H7 (cell line): ENCODE measurements at regions not wholly inside any gene's neighbourhood (a gene's known extent, or its start where the extent isn't known, plus 50 kb on each side); places are given as distances from the start of the nearest gene placed in this dataset.
"Not testable (repeated sequence)": the region's sequence is repeated elsewhere in the genome, so short reads cannot be mapped to it uniquely, and the experiment has no call there.

Source experiments
- DNase-seq: peaks from one replicate; pipeline ENCODE4 v3.0.0; 2012
- H3K27me3 ChIP-seq: 2 replicates; pipeline ENCODE4 v1.6.0; 2011; ENCODE audit warnings: mild to moderate bottlenecking, low read length; ENCODE audit not compliant: control insufficient read depth, insufficient read depth
- H3K36me3 ChIP-seq: replicated peaks from 2 replicates; pipeline ENCODE4 v1.5.1; 2011; ENCODE audit warnings: low read length; ENCODE audit not compliant: control insufficient read depth, insufficient read depth
- H3K4me3 ChIP-seq: 2 replicates; pipeline ENCODE4 v1.5.1; 2011; ENCODE audit warnings: low read depth, mild to moderate bottlenecking, control low read depth, low read length, moderate library complexity; ENCODE audit not compliant: insufficient read depth

DNA sequence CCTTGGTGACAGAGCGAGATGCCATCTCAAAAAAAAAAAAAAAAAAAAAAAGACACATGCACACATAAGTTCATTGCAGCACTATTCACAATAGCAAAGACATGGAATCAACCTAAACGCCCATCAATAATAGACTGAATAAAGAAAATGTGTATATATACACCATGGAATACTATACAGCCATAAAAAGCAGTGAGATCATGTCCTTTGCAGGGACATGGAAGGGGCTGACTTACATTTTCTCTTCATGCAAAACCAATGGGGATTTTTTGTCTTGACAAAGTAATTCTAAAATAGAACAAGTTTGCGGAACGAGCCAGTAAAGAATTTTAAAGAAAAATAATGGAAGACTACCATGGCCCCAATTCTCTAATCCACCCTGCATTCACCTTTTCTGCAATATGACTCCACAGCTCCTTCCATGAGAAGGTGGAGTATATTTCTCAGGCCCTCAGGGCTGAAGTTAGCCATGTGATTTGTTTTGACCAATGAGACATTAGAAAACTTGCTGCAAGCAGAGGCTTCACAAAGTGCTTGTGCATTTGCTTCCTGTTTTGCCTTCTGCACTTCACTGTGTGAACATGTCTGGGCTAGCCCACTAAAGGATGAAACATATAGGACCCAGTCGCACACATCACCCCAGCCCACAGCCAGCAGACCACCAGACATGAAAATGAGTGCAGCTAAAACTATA is 78.8 kb upstream of the NR5A2 start:
- Histone ChIP-seq H3K36me3 (no peaks in the 10 kb centered on the region), H3K27me3 (no peaks in the 10 kb centered on the region), H3K4me3 (no peak overlapping the region)
- no peak for DNase-seq

DNA sequence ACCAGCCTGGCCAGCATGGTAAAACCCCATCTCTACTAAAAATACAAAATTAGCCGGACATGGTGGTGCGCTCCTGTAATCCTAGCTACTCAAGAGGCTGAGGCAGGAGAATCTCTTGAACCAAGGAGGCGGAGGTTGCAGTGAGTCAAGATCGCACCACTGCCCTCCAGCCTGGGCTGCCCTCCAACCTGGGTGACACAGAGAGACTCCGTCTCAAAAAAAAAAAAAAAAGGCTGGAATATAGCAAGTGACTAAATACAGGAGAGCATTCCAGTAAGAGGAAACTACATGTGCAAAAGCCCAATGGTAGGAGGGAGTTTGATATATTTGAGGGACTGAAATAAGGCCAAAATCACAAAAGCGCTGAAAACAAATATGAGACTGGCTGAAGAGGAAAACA is 76.5 kb upstream of the NR5A2 start:
- not testable (repeated sequence) for H3K36me3 ChIP-seq, H3K27me3 ChIP-seq, DNase-seq, H3K4me3 ChIP-seq

DNA sequence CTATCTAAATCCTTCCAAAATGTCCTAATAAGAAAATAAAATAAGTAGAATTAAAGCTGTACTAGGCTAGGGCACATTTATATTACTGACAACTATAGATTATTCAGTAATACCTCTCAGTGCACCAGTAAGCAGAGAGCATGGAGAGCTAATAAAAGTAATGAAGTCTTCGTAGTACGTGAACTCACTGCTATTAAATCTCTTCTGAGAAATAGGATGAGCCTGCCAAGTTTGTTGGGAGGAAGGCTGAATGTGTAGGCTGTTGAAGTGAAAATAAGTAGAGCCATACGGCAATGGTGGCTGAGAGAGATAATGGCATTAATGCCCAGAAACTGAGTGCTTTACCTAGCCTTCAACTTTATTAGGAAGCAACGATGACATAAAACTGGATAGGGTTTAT is 73.9 kb upstream of the NR5A2 start:
- no peak overlapping the region for H3K4me3 ChIP-seq
- no peak for DNase-seq
- H3K36me3 ChIP-seq, result no peaks in the 10 kb centered on the region
- no peaks in the 10 kb centered on the region for H3K27me3 ChIP-seq

DNA sequence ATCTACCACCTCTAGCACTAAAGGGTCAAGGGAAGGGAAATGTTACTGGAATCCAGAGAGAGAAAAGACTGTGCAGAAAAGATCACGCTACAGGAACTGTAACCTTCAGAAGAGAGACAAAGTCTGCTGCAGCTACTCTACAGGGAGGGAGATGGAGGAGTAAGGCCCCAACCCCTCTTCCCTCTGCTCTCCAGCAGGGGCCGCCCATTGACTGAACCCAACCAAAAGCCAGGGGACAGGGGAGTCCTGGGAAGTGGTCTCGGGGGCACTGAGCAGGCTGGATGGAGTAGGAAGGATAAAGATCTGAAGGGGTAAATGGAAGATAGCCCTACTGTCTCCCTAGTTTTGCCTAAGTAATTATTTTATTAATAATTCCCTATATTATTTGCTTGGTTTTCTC is 72.8 kb upstream of the NR5A2 start:
- H3K36me3 ChIP-seq, result no peaks in the 10 kb centered on the region

DNA sequence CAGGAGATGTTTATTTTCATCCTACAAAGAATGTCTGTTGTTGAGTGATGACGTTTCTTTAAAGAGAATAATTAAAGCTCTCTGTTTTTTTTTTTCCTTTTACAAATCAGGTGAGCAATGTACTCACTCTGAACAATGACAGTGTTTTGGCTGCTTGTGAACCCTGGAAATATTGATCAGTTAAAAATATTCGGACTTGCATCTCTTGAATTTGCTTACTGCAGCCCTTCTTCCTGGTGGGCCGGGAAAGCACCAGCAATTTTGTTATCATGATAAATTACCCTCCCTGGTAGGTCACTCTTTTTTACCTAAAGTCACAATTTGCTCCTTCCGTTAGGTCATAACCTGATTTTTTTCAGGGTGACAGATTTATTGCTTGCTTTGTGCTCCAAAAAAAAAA is 72.3 kb upstream of the NR5A2 start:
- no peaks in the 10 kb centered on the region for H3K27me3 ChIP-seq
- no peak overlapping the region for H3K4me3 ChIP-seq
- no peaks in the 10 kb centered on the region for H3K36me3 ChIP-seq
- DNase-seq, result no peak

More for the DNA sequence above, 72.8 kb upstream of the NR5A2 start:
- DNase-seq, result peak; percentile 82
- Histone ChIP-seq H3K4me3 (no peak overlapping the region), H3K27me3 (no peaks in the 10 kb centered on the region)

DNA sequence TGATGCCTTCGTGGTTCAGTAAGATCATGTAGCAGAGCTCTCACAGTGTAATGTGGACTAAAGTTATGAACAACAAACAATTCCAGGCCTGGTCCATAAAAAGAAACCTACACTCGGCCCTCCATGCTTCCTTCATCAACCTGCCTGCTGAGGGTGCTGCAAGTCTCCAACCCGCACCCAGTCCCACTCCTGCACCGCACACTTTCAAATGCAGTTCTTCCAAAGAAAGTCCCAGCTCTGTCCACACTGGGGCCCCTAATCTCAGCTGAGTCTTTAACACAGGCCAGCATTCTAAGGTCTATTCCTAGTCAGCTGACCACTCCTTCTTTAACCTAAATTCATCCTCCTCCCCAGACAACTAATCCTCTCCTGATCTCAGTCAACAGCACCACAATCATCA is 71.5 kb upstream of the NR5A2 start:
- no peaks in the 10 kb centered on the region for H3K27me3 ChIP-seq
- no peaks in the 10 kb centered on the region for H3K36me3 ChIP-seq
- no peak overlapping the region for H3K4me3 ChIP-seq
- DNase-seq, result no peak

DNA sequence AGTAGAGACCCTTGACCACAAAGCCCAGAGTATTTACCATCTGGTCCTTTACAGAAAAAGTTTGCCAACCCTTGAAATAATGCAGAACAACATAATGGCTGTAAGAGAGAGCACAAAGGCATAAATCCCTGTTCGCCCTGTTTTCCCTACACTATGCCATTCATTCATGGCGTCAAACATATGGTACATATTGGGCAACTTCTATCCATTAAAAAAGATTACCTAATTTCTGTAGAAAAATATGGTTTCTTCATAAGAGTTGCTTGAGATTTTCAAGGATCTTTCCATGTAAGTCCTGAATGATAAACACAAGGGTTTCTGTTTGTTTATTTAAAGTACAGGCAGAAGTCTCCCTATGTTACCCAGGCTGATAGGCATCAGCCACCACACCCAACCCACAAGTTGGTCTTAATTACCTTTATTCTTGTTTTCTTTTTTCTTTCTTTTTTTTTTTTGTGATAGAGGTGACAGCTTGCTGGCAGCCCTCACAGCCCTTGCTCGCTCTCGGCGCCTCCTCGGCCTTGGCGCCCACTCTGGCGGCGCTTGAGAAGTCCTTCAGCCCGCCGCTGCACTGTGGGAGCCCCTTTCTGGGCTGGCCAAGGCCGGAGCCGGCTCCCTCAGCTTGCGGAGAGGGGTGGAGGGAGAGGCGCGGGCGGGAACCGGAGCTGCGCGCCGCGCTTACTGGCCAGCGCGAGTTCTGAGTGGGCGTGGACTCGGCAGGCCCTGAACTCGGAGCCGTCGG is 68.3 kb upstream of the NR5A2 start:
- no peak for DNase-seq
- H3K36me3 ChIP-seq, result no peaks in the 10 kb centered on the region
- no peaks in the 10 kb centered on the region for H3K27me3 ChIP-seq
- no peak overlapping the region for H3K4me3 ChIP-seq

DNA sequence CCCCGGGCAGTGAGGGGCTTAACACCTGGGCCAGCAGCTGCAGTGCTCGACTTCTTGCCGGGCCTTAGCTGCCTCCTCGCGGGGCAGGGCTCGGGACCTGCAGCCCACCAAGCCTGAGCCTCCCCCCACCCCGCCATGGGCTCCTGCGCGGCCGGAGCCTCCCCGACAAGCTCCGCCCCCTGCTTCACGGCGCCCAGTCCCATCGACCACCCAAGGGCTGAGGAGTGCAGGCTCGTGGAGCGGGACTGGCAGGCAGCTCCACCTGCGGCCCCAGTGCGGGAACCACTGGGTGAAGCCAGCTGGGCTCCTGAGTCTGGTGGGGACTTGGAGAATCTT is 67.8 kb upstream of the NR5A2 start:
- H3K4me3 ChIP-seq, result no peak overlapping the region
- H3K27me3 ChIP-seq, result no peaks in the 10 kb centered on the region
- no peaks in the 10 kb centered on the region for H3K36me3 ChIP-seq
- no peak for DNase-seq

DNA sequence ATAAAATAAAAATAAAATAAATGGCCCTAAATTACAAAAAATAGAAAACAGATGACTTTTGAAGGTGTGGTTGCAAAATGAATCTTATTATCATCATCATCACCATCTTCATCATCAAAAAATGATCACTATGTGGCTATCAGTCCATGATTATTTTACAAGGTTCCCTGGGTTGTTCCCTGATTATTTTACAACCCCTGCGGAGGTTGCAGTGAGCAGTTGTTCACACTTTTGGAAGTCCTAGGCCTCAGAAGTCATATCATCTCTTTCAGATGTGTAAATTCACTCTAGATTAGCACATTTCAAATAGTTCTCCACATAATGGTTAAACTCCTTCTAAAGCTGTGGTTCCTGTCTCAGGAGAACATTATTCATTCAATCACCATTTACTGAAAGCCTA is 57.4 kb upstream of the NR5A2 start:
- no peak for DNase-seq
- H3K27me3 ChIP-seq, result no peaks in the 10 kb centered on the region
- no peak overlapping the region for H3K4me3 ChIP-seq
- H3K36me3 ChIP-seq, result no peaks in the 10 kb centered on the region

DNA sequence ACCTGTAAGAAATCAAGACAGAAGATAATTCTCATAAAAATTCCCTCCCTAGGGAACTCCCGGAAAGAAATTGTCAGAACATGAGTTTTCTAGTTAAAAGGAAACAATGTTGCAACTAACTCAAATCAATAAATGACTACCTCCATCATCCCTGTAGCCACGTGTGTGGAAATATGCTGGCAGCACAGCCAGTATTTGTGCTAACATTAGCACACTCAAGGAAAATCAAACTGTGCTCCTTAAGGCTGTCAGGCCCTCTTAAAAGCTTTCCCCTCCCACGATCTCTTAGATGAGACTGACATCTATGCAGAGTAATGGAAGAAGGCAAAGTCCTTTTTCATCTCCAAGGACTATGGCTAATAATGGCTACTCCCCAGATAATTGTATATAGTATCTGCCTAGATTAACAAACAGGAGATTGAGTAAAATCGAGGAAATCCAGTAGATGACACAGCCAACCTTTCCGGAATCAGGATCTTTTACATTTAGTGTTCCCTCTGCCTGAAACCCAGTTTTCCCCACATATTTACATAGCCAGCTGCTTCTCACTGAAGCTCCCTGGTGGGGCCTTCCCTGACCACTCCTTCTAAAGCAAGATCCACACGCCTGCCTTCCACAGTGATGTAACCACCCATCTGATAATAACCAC is 50.9 kb upstream of the NR5A2 start:
- no peak for DNase-seq
- H3K36me3 ChIP-seq, result no peaks in the 10 kb centered on the region
- no peak overlapping the region for H3K4me3 ChIP-seq
- no peaks in the 10 kb centered on the region for H3K27me3 ChIP-seq
